Astrocyte of the spinal cord (primary cell): ENCODE measurements at regions not wholly inside any gene's neighbourhood (a gene's known extent, or its start where the extent isn't known, plus 50 kb on each side); places are given as distances from the start of the nearest gene placed in this dataset.
A peak's percentile ranks its signal among the peaks of the same experiment; 100 is the strongest.

Source experiments
- DNase-seq: peaks from one replicate; pipeline ENCODE4 v3.0.0; 2011; ENCODE audit warnings: low read depth, low spot score
- H3K4me3 ChIP-seq: 2 replicates; pipeline ENCODE4 v1.5.1; 2011; ENCODE audit warnings: low read depth, mild to moderate bottlenecking, low read length, moderate library complexity
- CTCF ChIP-seq: IDR thresholded peaks from 2 replicates; pipeline ENCODE4 v1.5.1; 2012; ENCODE audit warnings: low read depth, mild to moderate bottlenecking, low read length, inconsistent platforms
- in situ Hi-C: cut with HindIII; loops from 2 replicates; pipeline ENCODE4 v1.10.0; 2017; ENCODE audit warnings: low sequenced_read_pairs

DNA sequence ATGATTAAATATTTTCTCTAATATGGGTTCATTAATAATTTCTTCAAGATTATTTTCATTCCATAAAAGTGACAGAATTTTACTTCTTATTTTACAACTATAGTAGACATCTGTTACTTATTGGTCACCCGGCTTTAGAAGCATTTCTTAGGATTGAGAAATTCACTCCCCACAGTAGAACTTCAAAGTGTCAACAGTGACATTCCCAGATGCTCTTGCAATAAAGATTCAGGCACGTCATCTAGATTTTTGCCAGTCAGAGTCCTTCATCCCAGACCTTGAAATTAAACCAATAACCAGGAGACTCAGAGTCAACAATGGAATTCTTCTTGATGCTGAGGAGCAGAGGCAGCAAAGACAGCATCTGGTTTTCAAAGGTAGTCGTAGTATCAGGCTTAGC is 190.8 kb downstream of the VGLL3 start:
- in situ Hi-C loops: no loop called here
- no peak overlapping the region for H3K4me3 ChIP-seq
- no peak for DNase-seq
- TF ChIP-seq CTCF: no peak

- no peak overlapping the region for H3K4me3 ChIP-seq
- no peak for DNase-seq
- no peak for TF ChIP-seq CTCF
- in situ Hi-C loops: no loop called here
Measured at GRCh38 chr3:86797946-86798345, 193.0 kb downstream of the VGLL3 start.

GRCh38 chr3:86794361-86795065 is 196.4 kb downstream of the VGLL3 start:
- DNase-seq: peak; percentile 62
- no peak overlapping the region for H3K4me3 ChIP-seq
- no peak for TF ChIP-seq CTCF
- in situ Hi-C loops: no loop called here

DNA sequence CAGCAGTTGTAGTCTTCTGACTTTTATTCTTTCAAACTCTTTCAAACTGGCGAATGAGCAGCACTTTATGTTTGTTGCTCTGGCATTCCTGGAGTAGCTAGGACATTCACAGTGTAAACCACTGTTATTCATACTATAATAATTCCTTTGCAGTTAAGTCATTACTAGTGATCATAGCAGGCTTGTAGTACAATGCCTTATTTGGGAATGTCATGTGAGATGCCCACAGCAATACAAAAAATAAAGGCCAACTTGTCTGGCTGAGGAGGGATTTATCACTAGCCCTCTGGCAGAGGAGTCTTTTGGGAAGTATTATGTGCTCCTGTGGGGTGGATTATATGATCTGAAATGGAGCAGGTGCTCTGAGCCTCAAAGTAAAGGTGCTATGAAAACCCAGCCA is 197.2 kb downstream of the VGLL3 start:
- in situ Hi-C loops: no loop called here
- H3K4me3 ChIP-seq: no peak overlapping the region
- DNase-seq: peak; percentile 97
- no peak for TF ChIP-seq CTCF

GRCh38 chr3:86792316-86792715 is 198.6 kb downstream of the VGLL3 start:
- peak; percentile 71 for DNase-seq
- TF ChIP-seq CTCF: no peak
- no peak overlapping the region for H3K4me3 ChIP-seq
- in situ Hi-C loops: no loop called here

- no peak overlapping the region for H3K4me3 ChIP-seq
- no peak for DNase-seq
- in situ Hi-C loops: no loop called here
- TF ChIP-seq CTCF: no peak
Measured at GRCh38 chr3:86790884-86791549, 199.9 kb downstream of the VGLL3 start.
